Effector CD4-positive, alpha-beta T cell (primary cell): ENCODE measurements at regions not wholly inside any gene's neighbourhood (a gene's known extent, or its start where the extent isn't known, plus 50 kb on each side); places are given as distances from the start of the nearest gene placed in this dataset.
"Not testable (repeated sequence)": the region's sequence is repeated elsewhere in the genome, so short reads cannot be mapped to it uniquely, and the experiment has no call there.

Experiments used
- DNase-seq: peaks from one replicate; pipeline ENCODE4 v3.0.0-alpha.2; 2020

GRCh38 chr5:117776977-117777376 lies 1202.4 kb upstream of the SEMA6A start:
- no peak for DNase-seq

GRCh38 chr5:117769877-117770276 lies 1195.3 kb upstream of the SEMA6A start:
- no peak for DNase-seq

- no peak for DNase-seq
Observed at GRCh38 chr5:117763271-117763670, 1188.6 kb upstream of the SEMA6A start.

GRCh38 chr5:117761186-117761585 lies 1186.6 kb upstream of the SEMA6A start:
- DNase-seq = no peak

GRCh38 chr5:117759849-117760499 lies 1185.4 kb upstream of the SEMA6A start:
- no peak for DNase-seq

GRCh38 chr5:117752403-117752802 lies 1177.8 kb upstream of the SEMA6A start:
- no peak for DNase-seq

GRCh38 chr5:117748336-117748735 lies 1173.7 kb upstream of the SEMA6A start:
- no peak for DNase-seq

- no peak for DNase-seq
Observed at GRCh38 chr5:117743337-117743736, 1168.7 kb upstream of the SEMA6A start.

- no peak for DNase-seq
Observed at GRCh38 chr5:117741655-117742206, 1167.1 kb upstream of the SEMA6A start.

- no peak for DNase-seq
Observed at GRCh38 chr5:117740268-117740667, 1165.6 kb upstream of the SEMA6A start.

- no peak for DNase-seq
Observed at GRCh38 chr5:117738571-117738970, 1163.9 kb upstream of the SEMA6A start.

- DNase-seq = no peak
Observed at GRCh38 chr5:117736698-117737097, 1162.1 kb upstream of the SEMA6A start.

GRCh38 chr5:117734056-117734455 lies 1159.4 kb upstream of the SEMA6A start:
- DNase-seq = no peak

GRCh38 chr5:117733051-117733450 lies 1158.4 kb upstream of the SEMA6A start:
- no peak for DNase-seq

GRCh38 chr5:117732264-117732663 lies 1157.6 kb upstream of the SEMA6A start:
- no peak for DNase-seq

- no peak for DNase-seq
Observed at GRCh38 chr5:117731446-117731845, 1156.8 kb upstream of the SEMA6A start.

- DNase-seq = not testable (repeated sequence)
Observed at GRCh38 chr5:117720784-117721183, 1146.2 kb upstream of the SEMA6A start.

GRCh38 chr5:117719413-117719812 lies 1144.8 kb upstream of the SEMA6A start:
- DNase-seq = no peak

GRCh38 chr5:117713585-117714198 lies 1139.1 kb upstream of the SEMA6A start:
- DNase-seq = no peak

GRCh38 chr5:117701062-117701461 lies 1126.4 kb upstream of the SEMA6A start:
- no peak for DNase-seq

- DNase-seq = no peak
Observed at GRCh38 chr5:117692606-117693005, 1118.0 kb upstream of the SEMA6A start.

GRCh38 chr5:117691081-117691870 lies 1116.7 kb upstream of the SEMA6A start:
- DNase-seq = no peak

GRCh38 chr5:117690612-117691011 lies 1116.0 kb upstream of the SEMA6A start:
- no peak for DNase-seq

- no peak for DNase-seq
Observed at GRCh38 chr5:117686926-117687325, 1112.3 kb upstream of the SEMA6A start.
